HG02970 (cell line): ENCODE measurements at regions not wholly inside any gene's neighbourhood (a gene's known extent, or its start where the extent isn't known, plus 50 kb on each side); places are given as distances from the start of the nearest gene placed in this dataset.
"Not testable (repeated sequence)": the region's sequence is repeated elsewhere in the genome, so short reads cannot be mapped to it uniquely, and the experiment has no call there.

Experiments used
- ATAC-seq: cut with Tn5 transposase; IDR thresholded peaks from one replicate; pipeline ENCODE4 v1.9.1; 2021; ENCODE audit warnings: mild to moderate bottlenecking, moderate library complexity, moderate number of reproducible peaks; ENCODE audit not compliant: unreplicated experiment, low FRiP score

DNA sequence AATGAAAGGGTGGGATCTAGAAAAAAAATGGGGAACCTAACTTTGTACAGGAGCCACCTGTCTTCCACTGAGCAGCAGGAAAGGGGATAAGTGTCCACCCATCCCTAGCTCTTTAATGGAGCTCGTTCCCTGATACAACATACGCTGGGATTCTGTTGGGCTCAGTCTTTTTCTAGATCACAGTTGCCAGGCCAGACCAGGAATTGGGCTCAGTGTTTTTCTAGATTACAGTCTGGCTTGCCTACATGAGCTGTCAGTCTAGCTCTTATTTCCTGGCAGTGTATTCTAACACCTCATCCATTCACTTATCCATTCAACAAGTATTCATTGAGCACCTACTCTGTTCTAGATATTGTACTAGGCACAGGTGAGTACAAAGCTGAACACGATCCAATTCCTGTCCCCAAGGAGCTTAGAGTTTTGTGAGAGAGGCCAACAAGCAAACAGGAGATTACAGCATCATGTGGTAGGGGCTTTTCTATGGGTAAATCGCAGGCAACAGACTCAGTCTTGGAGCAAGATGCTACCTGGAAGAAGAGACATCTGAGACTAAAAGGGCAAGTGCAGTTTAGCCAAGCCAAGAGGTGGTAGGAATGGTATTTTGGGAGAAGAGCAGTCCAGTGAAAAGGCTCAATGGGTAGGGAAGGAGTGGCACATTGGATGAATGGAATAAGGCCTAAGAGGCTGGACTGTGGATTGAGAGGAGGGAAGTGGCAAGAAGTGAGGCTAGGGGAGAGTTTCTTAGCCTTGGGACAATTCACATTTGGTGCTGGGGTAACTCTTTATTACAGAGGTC, 138.0 kb upstream of the HS3ST2 start:
- ATAC-seq = no peak

DNA sequence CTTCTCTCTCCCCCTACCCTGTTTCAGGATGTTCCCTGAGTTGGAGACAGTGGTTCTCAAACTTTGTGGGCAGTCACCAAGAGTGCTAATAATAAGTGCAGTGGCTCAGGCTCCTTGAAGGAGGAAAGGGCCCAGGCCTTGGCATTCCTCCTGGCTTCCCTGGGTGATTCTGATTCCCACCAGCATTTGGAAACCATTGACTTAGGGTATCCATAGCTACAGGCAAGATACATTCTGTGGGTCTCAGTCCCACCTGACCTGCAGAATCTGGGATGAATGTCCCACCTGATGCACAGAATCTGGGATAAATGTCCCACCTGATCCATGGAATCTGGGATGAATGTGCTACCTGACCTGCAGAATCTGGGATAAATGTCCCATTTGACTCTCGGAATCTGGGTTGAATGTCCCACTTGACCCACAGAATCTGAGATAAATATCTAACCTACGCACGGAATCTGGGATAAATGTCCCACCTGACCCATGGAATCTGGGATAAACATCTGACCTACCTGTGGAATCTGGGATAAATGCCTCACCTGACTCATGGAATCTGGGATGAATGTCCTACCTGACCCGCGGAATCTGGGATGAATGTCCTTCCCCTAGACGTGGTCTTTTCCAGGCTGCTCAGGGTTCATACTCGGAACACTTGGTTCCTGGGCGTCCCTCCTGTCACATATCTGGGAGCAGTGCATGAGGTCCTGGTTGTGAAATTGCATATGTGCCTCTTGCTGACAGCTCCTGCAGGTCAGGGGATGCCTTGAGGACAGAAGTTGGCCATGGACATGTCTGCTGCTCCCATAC, 136.7 kb upstream of the HS3ST2 start:
- ATAC-seq = no peak

DNA sequence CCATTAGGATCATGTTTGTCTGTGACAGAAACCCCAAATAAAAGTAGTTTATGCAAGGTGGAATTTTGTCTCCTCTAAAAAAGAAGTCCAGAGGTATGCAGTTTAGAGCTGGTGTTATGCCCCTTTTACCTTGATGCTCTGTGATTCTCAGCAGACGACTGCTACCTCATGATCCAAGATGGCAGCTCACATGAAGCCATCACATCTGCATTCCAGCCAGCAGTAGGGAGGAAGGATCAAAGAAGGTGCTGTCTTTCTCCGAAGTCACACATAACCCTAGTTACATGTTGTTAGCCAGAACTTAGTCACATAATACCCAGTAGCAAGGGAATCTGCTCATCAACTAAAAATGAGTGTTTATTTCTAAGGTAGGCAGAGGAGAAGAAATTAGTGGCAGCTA, 135.7 kb upstream of the HS3ST2 start:
- no peak for ATAC-seq

DNA sequence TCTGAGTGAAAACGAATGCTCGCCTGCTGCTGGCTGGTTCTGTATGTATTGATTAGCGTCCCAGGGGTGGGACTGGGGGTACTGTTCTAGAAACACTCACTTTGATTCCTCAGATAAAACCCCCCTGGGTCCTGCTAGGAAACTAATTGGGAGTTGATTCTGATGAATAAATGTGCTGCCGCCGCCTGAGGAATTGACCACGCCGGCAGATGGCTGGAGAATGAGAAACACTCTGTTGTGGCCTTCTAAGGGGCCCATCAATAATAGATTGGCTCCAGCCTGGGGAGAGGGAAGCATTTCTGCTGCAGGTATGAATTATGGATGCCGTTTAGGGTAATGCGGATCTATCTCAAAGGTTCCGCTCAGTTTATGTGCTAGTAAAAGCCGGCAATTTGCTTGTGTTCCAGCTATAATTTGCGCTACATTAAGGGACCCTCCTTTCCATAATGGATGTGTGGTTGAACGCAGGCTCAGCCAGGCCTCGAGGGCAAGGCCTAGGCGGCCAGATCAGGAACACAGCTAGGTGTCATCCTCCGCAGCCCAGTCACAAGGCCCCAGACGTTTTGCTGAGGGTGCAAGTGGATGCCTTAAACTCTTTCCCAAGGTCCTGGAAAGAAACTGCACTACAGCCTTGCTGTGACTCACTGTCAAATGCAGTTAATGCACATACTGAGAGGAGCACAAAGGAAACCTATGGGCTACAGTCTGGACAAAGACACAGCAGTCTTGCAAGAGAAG, 132.2 kb upstream of the HS3ST2 start:
- ATAC-seq = no peak

DNA sequence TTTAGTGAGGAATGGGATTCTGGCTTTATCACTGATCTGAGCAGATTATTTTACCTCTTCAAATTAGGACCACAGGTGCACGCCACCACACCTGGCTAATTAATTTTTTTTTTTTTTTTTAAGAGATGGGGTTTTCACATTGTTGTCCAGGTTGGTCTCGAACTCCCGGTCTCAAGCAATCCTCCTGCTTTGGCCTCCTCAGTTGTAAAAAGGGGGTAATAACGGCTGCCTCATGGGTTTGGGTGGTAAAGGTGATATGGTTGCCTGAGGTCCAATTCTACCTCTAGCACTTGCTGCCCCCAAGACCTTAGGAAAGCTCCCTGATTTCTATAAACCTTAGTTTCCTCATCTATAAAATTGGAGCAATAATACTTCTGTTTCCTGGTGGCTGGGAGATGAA, 130.7 kb upstream of the HS3ST2 start:
- no peak for ATAC-seq

DNA sequence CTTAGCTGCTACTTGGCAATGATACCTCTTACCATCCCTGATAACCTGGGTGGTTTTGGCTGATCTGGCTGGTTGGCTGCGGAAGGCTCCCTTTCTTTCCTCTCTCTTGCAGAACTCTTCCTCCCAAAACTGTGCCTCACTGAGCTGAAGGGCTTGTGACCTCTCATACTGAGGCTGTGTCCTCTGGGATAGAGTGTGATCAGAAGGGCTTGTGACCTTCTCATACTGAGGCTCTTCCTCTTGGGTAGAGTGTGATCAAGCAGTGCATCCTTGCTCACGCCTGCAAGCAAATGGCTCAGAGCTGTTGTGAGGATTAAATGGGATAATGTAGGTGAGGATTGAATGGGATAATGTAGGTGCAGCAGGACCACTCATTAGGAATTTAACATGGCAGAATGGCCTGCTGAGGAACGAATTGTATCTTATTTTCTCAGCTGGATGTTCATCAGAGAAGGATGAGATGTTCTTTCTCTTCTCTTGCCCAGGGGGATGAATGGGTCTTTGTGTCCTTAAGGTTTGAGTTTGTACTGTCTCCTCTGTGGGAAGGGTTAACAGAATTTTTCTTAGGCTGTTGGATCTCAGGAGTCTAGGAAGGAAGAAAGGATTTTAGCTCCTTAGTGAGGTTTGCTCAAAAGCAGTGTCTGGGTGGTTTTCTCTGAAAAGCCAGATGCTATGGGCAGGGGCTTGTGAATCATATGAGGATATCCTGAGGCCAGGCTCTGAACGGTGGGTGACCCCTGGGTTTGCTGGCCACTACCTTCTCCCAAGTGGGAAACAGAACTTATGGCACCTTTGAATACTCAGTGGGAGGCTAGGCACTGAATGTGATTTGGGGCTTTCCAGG, 130.0 kb upstream of the HS3ST2 start:
- ATAC-seq = no peak

DNA sequence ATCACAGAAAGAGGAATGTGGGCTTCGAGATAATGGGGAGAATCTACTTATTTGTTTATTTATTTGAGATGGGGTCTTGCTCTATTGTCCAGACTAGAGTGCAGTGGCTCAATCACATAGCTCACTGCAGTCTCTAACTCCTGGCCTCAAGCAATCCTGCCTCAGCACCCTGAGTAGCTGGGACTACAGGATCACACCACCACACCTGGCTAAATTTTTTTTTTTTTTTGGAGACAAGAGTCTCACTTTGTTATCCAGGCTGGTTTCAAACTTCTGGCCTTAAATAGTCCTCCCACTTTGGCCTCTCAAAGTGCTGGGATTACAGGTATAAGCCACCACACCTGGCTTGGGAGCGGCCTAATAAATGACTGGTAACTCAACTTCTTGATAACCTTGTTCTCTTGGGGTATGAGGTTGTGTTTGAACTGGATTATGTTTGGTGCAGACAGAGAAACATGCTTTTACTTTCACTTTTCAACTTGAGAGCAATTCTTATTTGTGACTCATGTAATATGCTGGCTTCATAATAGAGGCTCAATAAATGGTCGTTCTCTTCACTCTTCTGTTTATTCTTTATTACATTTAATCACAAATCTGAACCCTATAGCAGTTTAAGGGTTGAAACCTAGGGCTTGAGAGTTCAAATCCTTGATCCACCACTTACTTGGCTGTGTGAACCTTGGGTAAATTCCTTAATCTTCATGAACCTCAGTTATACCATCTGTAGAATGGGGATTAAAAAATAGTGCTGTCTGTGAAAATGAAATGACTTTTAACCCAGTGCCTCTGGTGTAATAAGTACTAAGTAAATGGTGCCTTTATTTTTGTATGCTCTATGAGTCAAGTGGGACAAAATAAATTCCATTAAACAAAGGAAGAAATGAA, 129.1 kb upstream of the HS3ST2 start:
- ATAC-seq = no peak

DNA sequence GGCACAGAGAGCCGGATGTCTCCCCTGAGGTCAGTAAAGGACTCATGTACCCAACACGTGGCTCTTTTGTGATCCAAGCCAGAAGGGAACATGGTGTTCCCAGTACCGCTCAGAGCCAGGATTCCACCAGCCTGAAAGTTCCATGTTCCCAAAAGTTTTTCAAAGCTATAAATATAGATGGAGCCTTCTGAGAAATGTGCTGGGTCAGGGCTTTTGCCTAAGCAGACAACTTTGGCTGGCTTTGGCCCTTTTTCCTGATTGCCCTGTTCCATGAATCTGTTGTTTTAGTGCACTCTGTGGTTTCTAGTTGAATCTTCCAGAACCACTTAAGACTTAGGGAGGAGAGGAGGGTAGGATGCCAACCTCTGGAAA, 128.5 kb upstream of the HS3ST2 start:
- ATAC-seq = no peak

DNA sequence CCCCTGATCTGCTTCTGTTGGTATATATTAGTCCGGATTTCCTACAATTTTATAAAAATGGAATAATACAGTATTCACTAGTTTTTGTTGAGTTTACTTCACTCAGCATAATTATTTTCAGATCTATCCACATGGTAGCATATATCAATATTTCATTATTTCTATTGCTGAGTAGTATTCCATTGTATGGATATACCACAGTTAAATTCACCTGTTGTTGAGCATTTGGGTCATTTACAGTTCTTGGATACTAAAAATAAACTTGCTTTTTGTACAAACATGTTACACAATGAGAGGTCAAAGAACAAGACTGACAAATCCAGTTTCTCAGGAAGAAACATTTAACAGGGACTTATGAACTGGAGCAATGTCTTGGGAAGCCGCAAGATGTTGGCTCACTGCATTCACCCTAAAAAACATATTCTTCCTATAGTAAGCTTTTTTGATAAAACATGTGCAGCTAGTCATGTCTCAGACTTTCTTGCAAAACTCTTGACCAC, 126.9 kb upstream of the HS3ST2 start:
- ATAC-seq = no peak

DNA sequence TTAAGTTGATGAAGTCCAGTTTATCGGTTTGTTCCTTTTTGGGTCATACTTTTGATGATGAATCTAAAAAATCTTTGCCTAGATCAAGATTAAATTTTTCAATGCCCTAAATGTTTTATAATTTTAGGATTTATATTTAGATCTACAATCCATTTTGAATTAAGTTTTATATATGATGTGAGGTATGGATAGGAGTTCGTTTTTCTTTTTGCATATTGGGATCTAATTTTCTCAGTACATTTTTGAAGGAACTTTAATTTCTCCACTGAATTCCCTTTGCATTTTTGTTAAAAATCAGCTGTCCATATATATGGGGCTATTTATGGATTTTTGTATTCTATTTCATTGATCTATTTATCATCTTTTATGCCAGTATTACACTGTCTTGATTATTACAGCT, 125.5 kb upstream of the HS3ST2 start:
- no peak for ATAC-seq

DNA sequence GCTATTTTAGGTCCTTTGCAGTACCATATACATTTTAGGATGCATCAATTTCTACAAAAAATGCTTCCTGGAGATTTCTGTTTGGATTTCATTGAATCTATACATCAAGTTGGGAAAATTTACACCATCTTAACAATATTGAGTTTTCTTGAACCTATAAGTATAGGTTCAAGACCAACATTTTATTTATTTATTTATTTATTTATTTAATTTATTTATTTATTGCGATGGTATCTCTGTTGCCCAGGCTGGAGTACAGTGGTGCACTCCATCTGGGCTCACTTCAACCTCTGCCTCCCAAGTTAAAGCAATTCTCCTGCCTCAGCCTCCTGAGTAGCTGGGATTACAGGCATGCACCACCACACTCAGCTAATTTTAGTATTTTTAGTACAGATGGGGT, 125.0 kb upstream of the HS3ST2 start:
- no peak for ATAC-seq

DNA sequence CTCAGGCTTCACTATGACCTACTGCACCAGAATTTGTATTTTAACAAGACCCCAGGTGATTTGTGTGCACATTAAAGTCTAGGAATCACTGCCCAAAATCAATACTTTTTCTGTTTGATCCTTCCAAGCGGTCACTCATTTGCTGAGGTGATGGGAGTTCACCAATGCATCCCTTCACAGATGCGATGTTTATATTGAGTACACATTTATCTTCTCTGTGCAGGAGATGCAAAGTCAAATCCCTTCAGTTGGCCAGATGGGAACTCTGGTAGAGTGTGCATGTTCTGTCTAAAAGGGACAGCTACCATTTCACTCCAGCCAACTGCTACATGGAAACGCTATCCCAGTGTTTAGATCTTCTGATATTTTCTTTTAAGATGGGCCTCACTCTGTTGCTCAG, 122.6 kb upstream of the HS3ST2 start:
- no peak for ATAC-seq

DNA sequence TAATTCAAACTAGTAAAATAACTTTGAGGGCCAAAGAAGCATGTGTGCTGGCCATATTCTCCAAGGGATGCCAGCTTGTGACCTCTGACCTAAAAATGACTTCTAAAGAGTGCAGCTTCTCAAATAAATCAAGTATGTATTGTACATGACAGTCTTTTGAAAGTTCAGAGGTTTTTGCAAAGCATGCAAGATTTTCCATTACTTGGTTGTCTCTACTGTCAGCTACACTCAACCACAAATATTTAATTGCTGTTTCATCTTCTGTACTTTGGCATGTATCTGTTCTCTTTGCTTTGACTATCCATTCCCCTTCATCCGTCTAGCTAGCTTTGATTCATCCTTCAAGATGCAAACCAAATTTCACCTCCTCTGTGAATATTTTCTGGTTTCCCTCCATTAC, 121.9 kb upstream of the HS3ST2 start:
- no peak for ATAC-seq

DNA sequence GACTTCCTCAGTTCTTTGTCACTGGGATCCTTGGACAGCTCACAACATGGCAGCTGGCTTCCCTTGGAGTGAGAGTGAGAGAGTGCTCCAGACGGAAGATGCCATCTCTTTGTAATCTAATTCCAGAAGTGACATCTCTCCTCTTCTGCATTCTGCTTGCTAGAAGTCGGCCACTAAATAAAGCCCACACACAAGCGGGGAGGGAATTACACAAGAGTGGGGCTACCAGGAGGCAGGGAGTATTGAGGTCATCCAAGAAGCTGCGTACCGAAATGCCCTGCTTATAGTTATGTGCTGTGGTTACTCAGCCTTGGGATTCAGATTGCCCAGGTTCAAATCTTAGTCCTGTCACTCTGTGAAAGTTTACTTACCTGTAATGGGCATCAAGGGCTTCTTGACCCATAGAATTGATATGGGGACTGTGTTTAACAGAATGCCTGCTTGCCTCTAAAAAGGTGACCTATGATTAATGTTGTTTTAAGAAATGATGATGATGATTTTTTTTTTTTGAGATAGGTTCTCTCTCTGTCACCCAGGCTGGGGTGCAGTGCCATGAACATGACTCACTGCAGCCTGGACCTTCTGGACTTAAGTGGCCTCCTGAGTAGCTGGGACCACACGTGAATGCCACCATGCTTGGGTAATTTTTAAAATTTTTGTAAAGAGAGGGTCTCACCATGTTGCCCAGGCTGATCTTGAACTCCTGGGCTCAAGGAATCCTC, 120.9 kb upstream of the HS3ST2 start:
- ATAC-seq = no peak

DNA sequence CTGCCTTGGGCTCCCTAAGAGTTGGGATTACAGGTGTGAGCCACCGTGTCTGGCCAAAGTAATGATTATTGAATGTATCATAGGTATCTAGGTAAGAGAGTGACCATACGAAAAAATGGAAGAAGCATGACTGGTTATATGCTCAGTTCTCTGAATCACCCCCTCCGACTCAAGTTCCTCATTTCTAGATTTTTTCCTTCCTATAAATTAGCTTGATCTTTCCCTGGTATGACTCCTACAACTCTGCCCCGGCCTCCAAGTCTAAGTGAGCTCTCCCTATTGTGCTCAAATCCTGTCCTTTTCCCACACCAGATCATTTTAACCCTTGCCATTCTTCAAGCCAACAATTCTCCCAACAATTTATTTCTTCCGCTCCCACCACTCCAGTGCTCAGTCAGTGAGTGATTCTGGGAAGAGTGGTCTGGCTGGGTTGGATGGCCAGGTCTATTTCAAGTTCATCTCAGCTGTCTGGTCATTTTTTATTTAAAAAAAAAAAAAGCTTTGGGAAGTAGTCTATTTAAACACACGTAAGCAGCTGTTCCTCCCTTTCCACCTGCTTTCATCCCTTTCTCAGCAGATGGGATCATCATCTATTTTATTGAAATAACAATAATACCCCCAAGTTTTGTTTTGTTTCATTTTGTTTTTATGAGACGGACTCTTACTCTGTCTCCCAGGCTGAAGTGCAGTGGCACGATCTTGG, 120.2 kb upstream of the HS3ST2 start:
- ATAC-seq = no peak

DNA sequence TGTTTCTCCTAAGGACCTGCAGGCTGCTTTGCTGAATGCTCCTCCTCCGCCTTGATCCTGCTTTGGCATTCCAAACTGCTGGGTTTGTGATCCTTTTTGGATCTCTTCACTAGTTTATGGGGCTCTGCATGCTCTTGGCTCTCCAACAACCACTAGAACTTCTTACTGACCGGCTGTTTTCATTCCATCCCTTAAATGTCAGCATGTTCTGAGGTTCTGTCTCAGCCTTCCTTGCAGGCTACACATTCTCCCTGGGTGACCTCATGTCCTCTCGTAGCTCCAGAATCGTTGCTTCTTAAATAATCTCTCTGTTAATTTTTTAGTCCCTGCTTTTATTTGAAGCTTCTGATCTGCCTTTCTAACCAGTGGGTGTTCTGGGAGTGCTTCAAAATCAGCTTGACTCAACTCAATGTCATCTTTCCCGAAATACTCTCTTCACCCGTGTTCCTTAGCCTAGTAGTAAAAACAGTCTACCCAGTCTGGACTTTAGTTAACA, 119.0 kb upstream of the HS3ST2 start:
- ATAC-seq = no peak

DNA sequence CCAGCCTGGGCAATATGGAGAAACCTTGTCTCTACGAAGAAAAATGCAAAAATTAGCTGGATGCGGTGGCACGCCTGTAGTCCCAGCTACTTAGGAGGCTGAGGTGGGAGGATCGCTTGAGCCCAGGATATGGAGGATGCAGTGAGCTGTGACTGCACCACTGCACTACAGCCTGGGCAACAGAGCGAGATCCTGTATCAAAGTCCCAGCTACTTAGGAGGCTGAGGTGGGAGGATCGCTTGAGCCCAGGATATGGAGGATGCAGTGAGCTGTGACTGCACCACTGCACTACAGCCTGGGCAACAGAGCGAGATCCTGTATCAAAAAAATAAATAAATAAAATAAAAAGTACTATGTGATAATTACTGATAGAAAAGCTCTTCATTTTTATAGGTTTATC, 118.2 kb upstream of the HS3ST2 start:
- ATAC-seq = not testable (repeated sequence)

DNA sequence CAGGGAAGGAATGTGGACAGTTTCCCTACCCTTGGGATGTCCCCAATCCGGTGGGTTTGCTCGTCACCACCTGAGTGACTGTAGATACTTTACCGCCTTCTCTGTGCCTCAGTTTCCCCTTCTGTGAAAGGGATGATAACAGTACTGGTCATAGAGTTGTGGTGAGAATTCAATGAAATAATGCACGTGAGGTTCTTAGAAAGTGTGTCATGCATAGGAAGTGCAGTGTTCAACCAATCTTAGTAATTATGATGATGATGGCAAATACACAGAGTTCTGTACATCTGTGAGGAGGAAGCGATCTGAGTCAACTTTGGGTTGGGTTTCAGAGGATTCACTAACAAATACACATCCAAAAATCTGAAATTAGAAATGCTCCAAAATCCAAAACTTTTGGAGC, 114.6 kb upstream of the HS3ST2 start:
- ATAC-seq = no peak
